ENCODE measurements at regions not wholly inside any gene's neighbourhood (a gene's known extent, or its start where the extent isn't known, plus 50 kb on each side); places are given as distances from the start of the nearest gene placed in this dataset.

DNA sequence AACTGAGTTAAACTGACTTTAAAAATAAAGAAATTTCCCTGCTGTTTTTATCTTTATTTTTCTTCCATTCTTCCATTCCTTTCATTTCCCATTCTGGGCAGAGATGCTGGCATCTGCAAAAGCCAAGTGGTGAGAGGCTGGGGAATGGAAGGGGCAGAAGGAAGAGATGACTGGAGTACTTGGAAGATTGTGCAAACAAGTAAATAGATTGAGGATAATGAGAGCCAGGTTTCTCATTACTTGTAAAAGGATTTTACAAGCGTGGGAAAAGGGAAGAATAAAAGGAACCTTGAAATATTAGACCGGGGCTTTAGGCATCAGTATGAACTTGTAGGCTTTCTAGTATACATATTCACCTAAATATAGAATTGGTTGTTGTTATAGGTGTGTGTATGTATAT lies 341.2 kb downstream of the CAAP1 start:
- Histone ChIP-seq H3K9me3 (no peaks in the 10 kb centered on the region), H3K4me1 (peaks cover 10% of the 10 kb centered on the region), H3K4me3 (no peak overlapping the region), H3K36me3 (no peaks in the 10 kb centered on the region), H3K27ac (no peak overlapping the region), H3K27me3 (no peaks in the 10 kb centered on the region)
- intact Hi-C loops (cut with DNase I): loop anchor here (1.0 kb wide), 1 partner anchor 47 kb away; no protein-coding TSS in a partner anchor
- no peak for DNase-seq (ENCODE audit: extremely low spot score in 2 of 2)
- no peak for TF ChIP-seq POLR2AphosphoS5 (IDR thresholded peaks at IDR 0.05; ENCODE audit: insufficient read depth in 1 of 2, low read depth in 1 of 2)
- no peak for TF ChIP-seq POLR2A (IDR thresholded peaks at IDR 0.05)
- TF ChIP-seq, protein P1, sequence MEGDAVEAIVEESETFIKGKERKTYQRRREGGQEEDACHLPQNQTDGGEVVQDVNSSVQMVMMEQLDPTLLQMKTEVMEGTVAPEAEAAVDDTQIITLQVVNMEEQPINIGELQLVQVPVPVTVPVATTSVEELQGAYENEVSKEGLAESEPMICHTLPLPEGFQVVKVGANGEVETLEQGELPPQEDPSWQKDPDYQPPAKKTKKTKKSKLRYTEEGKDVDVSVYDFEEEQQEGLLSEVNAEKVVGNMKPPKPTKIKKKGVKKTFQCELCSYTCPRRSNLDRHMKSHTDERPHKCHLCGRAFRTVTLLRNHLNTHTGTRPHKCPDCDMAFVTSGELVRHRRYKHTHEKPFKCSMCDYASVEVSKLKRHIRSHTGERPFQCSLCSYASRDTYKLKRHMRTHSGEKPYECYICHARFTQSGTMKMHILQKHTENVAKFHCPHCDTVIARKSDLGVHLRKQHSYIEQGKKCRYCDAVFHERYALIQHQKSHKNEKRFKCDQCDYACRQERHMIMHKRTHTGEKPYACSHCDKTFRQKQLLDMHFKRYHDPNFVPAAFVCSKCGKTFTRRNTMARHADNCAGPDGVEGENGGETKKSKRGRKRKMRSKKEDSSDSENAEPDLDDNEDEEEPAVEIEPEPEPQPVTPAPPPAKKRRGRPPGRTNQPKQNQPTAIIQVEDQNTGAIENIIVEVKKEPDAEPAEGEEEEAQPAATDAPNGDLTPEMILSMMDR (IDR thresholded peaks at IDR 0.05): no peak

DNA sequence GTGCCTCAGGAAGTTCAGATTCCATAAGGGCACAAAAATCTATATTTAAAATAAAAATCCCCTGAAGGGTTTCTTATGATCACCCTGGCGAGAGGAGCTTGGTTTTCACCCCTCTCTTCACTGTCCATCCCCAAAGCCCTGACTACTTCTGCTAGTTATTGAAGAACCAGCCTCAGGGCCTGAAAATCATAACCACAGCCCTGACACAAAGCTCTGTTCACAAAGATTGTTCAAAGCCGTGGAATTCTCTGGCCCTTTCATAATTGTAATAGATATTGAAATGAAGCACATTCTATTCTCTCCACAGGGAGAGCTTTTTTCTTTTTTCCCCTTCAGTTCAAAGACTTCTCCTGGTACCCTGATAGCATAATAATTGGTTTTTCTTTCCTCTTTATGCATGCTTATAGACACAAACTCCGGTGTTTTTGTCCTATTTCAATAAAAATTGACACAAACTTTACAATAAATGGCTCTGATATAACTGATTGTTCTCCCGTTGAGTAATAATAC lies 343.8 kb downstream of the CAAP1 start:
- Histone ChIP-seq H3K27ac (no peak overlapping the region), H3K9me3 (no peaks in the 10 kb centered on the region), H3K4me3 (no peak overlapping the region), H3K27me3 (no peaks in the 10 kb centered on the region), H3K4me1 (peaks cover 10% of the 10 kb centered on the region), H3K36me3 (no peaks in the 10 kb centered on the region)
- no peak for TF ChIP-seq POLR2A (IDR thresholded peaks at IDR 0.05)
- TF ChIP-seq POLR2AphosphoS5 (IDR thresholded peaks at IDR 0.05; ENCODE audit: insufficient read depth in 1 of 2, low read depth in 1 of 2): no peak
- TF ChIP-seq, protein P1 (IDR thresholded peaks at IDR 0.05): no peak
- DNase-seq (ENCODE audit: extremely low spot score in 2 of 2): no peak
- intact Hi-C loops (cut with DNase I): no loop called here

DNA sequence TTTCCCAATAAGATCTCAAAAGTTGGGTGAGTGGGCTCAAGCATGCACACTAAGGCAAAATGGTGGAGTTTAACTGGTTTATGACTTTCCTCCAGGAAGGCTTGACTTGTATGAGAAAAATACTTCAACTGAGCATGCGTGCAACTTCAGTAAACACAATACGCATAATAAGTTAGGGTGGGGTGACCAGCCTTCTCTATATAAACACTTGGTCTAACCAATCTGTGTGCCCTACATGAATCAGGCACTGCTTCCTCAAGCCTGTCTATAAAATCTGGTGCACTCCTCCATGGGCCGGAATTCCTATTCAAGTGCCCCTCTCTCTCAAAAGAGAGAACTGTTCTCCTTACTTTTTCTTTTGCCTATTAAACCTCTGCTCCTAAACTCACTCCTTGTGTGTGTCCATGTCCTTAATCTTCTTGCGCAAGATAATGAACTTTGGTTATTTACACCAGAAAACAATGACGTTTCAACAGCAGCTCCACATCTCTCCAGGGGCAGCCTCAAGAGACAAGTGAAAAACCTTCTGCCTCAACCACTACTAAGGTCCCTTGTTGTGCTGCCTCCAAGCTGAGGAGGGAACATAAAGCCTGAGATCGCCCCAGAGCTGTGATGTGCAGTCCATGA lies 352.6 kb downstream of the CAAP1 start:
- intact Hi-C loops (cut with DNase I): no loop called here
- no peaks in the 10 kb centered on the region for H3K36me3 ChIP-seq
- no peak for TF ChIP-seq POLR2A (IDR thresholded peaks at IDR 0.05)
- TF ChIP-seq, protein P1 (IDR thresholded peaks at IDR 0.05): no peak

DNA sequence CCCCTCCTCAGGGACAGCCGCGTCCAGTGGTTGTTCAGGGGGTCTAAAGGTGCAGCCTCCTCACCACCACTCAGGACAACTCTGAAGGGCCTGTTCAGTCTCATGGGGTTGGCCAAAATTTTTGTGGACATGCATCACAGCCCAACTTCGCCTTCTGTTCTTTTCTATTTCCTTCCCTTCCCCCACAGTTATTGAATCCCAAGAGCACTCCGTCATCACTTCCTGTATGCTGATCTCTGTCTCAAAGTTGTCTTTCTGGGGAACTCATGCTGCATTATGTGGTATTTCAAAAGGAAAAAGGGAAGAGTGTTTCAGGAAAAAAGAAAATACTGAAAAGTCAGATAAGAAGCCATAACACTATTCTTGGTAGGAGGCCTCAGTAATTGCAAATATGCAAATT lies 355.4 kb downstream of the CAAP1 start:
- no peak for DNase-seq (ENCODE audit: extremely low spot score in 2 of 2)
- H3K36me3 ChIP-seq: no peaks in the 10 kb centered on the region
- TF ChIP-seq POLR2AphosphoS5 (IDR thresholded peaks at IDR 0.05; ENCODE audit: insufficient read depth in 1 of 2, low read depth in 1 of 2): no peak
- TF ChIP-seq POLR2A (IDR thresholded peaks at IDR 0.05): no peak
- TF ChIP-seq, protein P1 (IDR thresholded peaks at IDR 0.05): no peak
- no peaks in the 10 kb centered on the region for H3K27me3 ChIP-seq
- H3K27ac ChIP-seq: no peak overlapping the region
- intact Hi-C loops (cut with DNase I): no loop called here
- H3K4me1 ChIP-seq: no peaks in the 10 kb centered on the region
- H3K9me3 ChIP-seq: no peaks in the 10 kb centered on the region
- no peak overlapping the region for H3K4me3 ChIP-seq

More for the DNA sequence above, 352.6 kb downstream of the CAAP1 start:
- no peak overlapping the region for H3K27ac ChIP-seq
- DNase-seq (ENCODE audit: extremely low spot score in 2 of 2): no peak
- no peak overlapping the region for H3K4me3 ChIP-seq
- no peaks in the 10 kb centered on the region for H3K4me1 ChIP-seq
- H3K27me3 ChIP-seq: no peaks in the 10 kb centered on the region
- H3K9me3 ChIP-seq: no peaks in the 10 kb centered on the region

DNA sequence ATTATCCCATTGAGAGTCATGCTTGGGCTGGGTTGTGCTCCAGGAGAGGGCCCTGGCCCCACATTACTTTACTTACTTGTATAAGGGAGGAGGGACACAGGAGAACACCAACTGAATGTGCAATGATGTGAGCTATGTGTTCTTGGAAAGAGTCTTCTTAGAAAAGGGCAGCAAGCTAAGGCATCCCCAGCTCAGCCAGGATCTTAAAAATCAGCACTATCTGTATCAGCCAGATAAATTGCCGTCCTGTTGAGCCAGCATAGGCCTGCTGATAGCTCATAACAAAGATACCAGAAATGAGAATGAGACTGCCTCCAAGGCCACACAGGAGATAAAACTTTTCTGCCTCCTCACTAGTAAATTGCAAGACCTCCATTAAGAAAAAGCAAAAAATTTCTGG lies 357.5 kb downstream of the CAAP1 start:
- Histone ChIP-seq H3K9me3 (no peaks in the 10 kb centered on the region), H3K4me3 (no peak overlapping the region), H3K4me1 (no peaks in the 10 kb centered on the region), H3K36me3 (no peaks in the 10 kb centered on the region), H3K27me3 (no peaks in the 10 kb centered on the region), H3K27ac (no peak overlapping the region)
- TF ChIP-seq POLR2AphosphoS5 (IDR thresholded peaks at IDR 0.05; ENCODE audit: insufficient read depth in 1 of 2, low read depth in 1 of 2) (no peak), POLR2A (IDR thresholded peaks at IDR 0.05) (no peak)
- TF ChIP-seq, protein P1 (IDR thresholded peaks at IDR 0.05): no peak
- intact Hi-C loops (cut with DNase I): no loop called here
- DNase-seq (ENCODE audit: extremely low spot score in 2 of 2): no peak
